H1 (cell line): ENCODE measurements at regions not wholly inside any gene's neighbourhood (a gene's known extent, or its start where the extent isn't known, plus 50 kb on each side); places are given as distances from the start of the nearest gene placed in this dataset.

Experiments
- CTCF ChIA-PET: fragments of 300-600 bp; sonication (Branson Sonifier 250); formaldehyde crosslinking; loops from one replicate; lab custom pipeline; 2021; ENCODE audit not compliant: partially characterized antibody; lab: Charles Lee
- POLR2A ChIA-PET: fragments of 300-600 bp; sonication (Branson Sonifier 250); formaldehyde crosslinking; loops from one replicate; lab custom pipeline; 2021; ENCODE audit warnings: inconsistent platforms; ENCODE audit not compliant: partially characterized antibody; lab: Charles Lee
- DNase-seq, 2 experiments: peaks; one replicate each; pipeline versions ENCODE4 v3.0.0 to v3.0.0-alpha.2; 2010 to 2022; ENCODE audit warnings: low spot score in 2 of 2, low read depth in 1 of 2, mixed read lengths in 1 of 2
- FAIRE-seq: peaks from 2 replicates; lab custom pipeline; 2011; peaks lifted over from hg19 to GRCh38; lab: Jason Lieb, UNC
- H2AFZ ChIP-seq: 2 replicates; pipeline ENCODE4 v1.8.1; 2012; ENCODE audit warnings: low read length, inconsistent platforms
- H2AK5ac ChIP-seq: 2 replicates; pipeline ENCODE4 v1.6.1; 2013; ENCODE audit warnings: low read depth, low read length
- H2BK120ac ChIP-seq: replicated peaks from 2 replicates; pipeline ENCODE3; 2013; ENCODE audit warnings: low read depth, low read length, inconsistent platforms
- H2BK12ac ChIP-seq: 2 replicates; pipeline ENCODE4 v1.6.1; 2013; ENCODE audit warnings: low read depth, low read length
- H2BK15ac ChIP-seq: 2 replicates; pipeline ENCODE4 v1.6.1; 2013; ENCODE audit warnings: low read length
- H2BK20ac ChIP-seq: 2 replicates; pipeline ENCODE4 v1.6.1; 2013; ENCODE audit warnings: low read length
- H2BK5ac ChIP-seq: 2 replicates; pipeline ENCODE4 v1.6.1; 2013; ENCODE audit warnings: low read depth, low read length
- H3K14ac ChIP-seq: 2 replicates; pipeline ENCODE4 v1.6.1; 2013; ENCODE audit warnings: inconsistent platforms; ENCODE audit not compliant: insufficient read length
- H3K18ac ChIP-seq: 2 replicates; pipeline ENCODE4 v1.6.1; 2013; ENCODE audit warnings: low read length; ENCODE audit errors: extremely low read depth
- H3K23ac ChIP-seq: 2 replicates; pipeline ENCODE4 v1.6.1; 2013; ENCODE audit warnings: inconsistent platforms; ENCODE audit not compliant: insufficient read length
- H3K23me2 ChIP-seq: 2 replicates; pipeline ENCODE4 v1.6.1; 2013; ENCODE audit warnings: low read depth, low read length
- H3K27ac ChIP-seq: 2 replicates; pipeline ENCODE4 v1.6.1; 2011; ENCODE audit warnings: low read depth, low read length, inconsistent platforms
- H3K27me3 ChIP-seq, 4 experiments: replicated peaks in 1 of 4; 1 replicate in 1 of 4; 2 replicates in 3 of 4; pipeline versions ENCODE4 v1.6.1 to v1.8.1; 2011 to 2013; ENCODE audit warnings: low read length in 3 of 4, mild to moderate bottlenecking in 3 of 4, inconsistent platforms in 2 of 4, mixed read lengths in 2 of 4, moderate library complexity in 1 of 4; ENCODE audit not compliant: control insufficient read depth in 3 of 4, insufficient read depth in 3 of 4; ENCODE audit errors: extremely low read depth in 1 of 4
- H3K36me3 ChIP-seq, 4 experiments: 2 replicates each; pipeline versions ENCODE4 v1.6.1 to v1.8.1; 2011 to 2013; ENCODE audit warnings: mild to moderate bottlenecking in 4 of 4, low read length in 3 of 4, moderate library complexity in 2 of 4, control low read depth in 1 of 4, inconsistent platforms in 1 of 4; ENCODE audit not compliant: insufficient read depth in 4 of 4, control insufficient read depth in 2 of 4
- H3K4ac ChIP-seq: replicated peaks from 2 replicates; pipeline ENCODE3; 2013; ENCODE audit warnings: low read length, low read depth, mixed read lengths, inconsistent platforms; ENCODE audit not compliant: insufficient read length
- H3K4me1 ChIP-seq, 4 experiments: replicated peaks in 1 of 4; 1 replicate in 1 of 4; 2 replicates in 3 of 4; pipeline versions ENCODE4 v1.6.1 to v1.8.1; 2011 to 2013; ENCODE audit warnings: low read length in 3 of 4, inconsistent platforms in 2 of 4, mixed read lengths in 1 of 4; ENCODE audit not compliant: insufficient read depth in 4 of 4, control insufficient read depth in 3 of 4
- H3K4me2 ChIP-seq, 2 experiments: 2 replicates each; pipeline versions ENCODE4 v1.6.1 to v1.8.1; 2011 to 2013; ENCODE audit warnings: low read depth in 2 of 2, low read length in 2 of 2, control low read depth in 1 of 2, inconsistent platforms in 1 of 2, mild to moderate bottlenecking in 1 of 2; ENCODE audit not compliant: insufficient read depth in 1 of 2
- H3K4me3 ChIP-seq, 4 experiments: fragments of 200-600, 300-600 bp in 1 of 4; sonication (generic), shearing (Covaris generic), sonication (Bioruptor Twin) in 1 of 4; 2 replicates each; pipeline versions ENCODE4 v1.5.1 to v1.8.1; 2011 to 2016; ENCODE audit warnings: low read length in 4 of 4, low read depth in 3 of 4, control low read depth in 2 of 4, inconsistent platforms in 2 of 4, mild to moderate bottlenecking in 2 of 4, mixed read lengths in 1 of 4, moderate library complexity in 1 of 4; ENCODE audit not compliant: insufficient read depth in 2 of 4; ENCODE audit errors: extremely low read depth in 1 of 4
- H3K56ac ChIP-seq: replicated peaks from 2 replicates; pipeline ENCODE3; 2013; ENCODE audit warnings: low read depth, mild to moderate bottlenecking, mixed read lengths, low read length, inconsistent platforms; ENCODE audit not compliant: insufficient read length
- H3K79me1 ChIP-seq: 2 replicates; pipeline ENCODE4 v1.6.1; 2013; ENCODE audit warnings: low read depth, low read length, control low read depth
- H3K79me2 ChIP-seq, 2 experiments: 2 replicates each; pipeline versions ENCODE4 v1.6.1 to v1.8.1; 2012 to 2013; ENCODE audit warnings: low read length in 2 of 2, mild to moderate bottlenecking in 2 of 2, inconsistent platforms in 1 of 2; ENCODE audit not compliant: insufficient read depth in 2 of 2, control insufficient read depth in 1 of 2
- H3K9ac ChIP-seq, 4 experiments: replicated peaks in 1 of 4; 1 replicate in 1 of 4; 2 replicates in 3 of 4; pipeline versions ENCODE4 v1.6.1 to v1.8.1; 2011 to 2013; ENCODE audit warnings: low read depth in 3 of 4, low read length in 3 of 4, control low read depth in 2 of 4, mild to moderate bottlenecking in 2 of 4, moderate library complexity in 2 of 4, inconsistent platforms in 1 of 4; ENCODE audit errors: extremely low read depth in 1 of 4
- H3K9me3 ChIP-seq, 2 experiments: 2 replicates each; pipeline versions ENCODE4 v1.6.1 to v1.8.1; 2012 to 2013; ENCODE audit warnings: mild to moderate bottlenecking in 2 of 2, moderate library complexity in 2 of 2, control low read depth in 1 of 2, inconsistent platforms in 1 of 2, low read depth in 1 of 2, low read length in 1 of 2, mixed read lengths in 1 of 2; ENCODE audit not compliant: insufficient read depth in 2 of 2
- H4K20me1 ChIP-seq, 2 experiments: replicated peaks in 1 of 2; 2 replicates each; pipeline versions ENCODE3 to v1.8.1; 2011 to 2013; ENCODE audit warnings: inconsistent platforms in 2 of 2, low read length in 2 of 2, mild to moderate bottlenecking in 1 of 2; ENCODE audit not compliant: insufficient read depth in 2 of 2, control insufficient read depth in 1 of 2
- H4K5ac ChIP-seq: 2 replicates; pipeline ENCODE4 v1.6.1; 2013; ENCODE audit warnings: low read length, low read depth, mixed read lengths, inconsistent platforms; ENCODE audit not compliant: insufficient read length
- H4K8ac ChIP-seq: 2 replicates; pipeline ENCODE4 v1.8.0; 2013; ENCODE audit warnings: mild to moderate bottlenecking, moderate library complexity, low read length, inconsistent platforms; ENCODE audit not compliant: insufficient read depth; ENCODE audit errors: extremely low read depth
- H4K91ac ChIP-seq: replicated peaks from 2 replicates; pipeline ENCODE3; 2013; ENCODE audit warnings: low read length, mixed read lengths, inconsistent platforms; ENCODE audit not compliant: insufficient read length
- HDAC2 ChIP-seq, 2 experiments: fragments of 300-600 bp in 1 of 2; sonication (generic) in 1 of 2; IDR thresholded peaks; 2 replicates each; pipeline ENCODE4 v1.6.1; 2011 to 2012; ENCODE audit warnings: low read depth in 2 of 2, low read length in 2 of 2, mild to moderate bottlenecking in 2 of 2, moderate library complexity in 2 of 2, borderline replicate concordance in 1 of 2, inconsistent platforms in 1 of 2
- JUN ChIP-seq: IDR thresholded peaks from 2 replicates; pipeline ENCODE4 v1.6.1; 2011; ENCODE audit warnings: low read depth, mild to moderate bottlenecking, improper control_type of control experiment, low read length
- MAFK ChIP-seq: IDR thresholded peaks from 2 replicates; pipeline ENCODE4 v1.6.1; 2012; ENCODE audit warnings: low read depth, mild to moderate bottlenecking, improper control_type of control experiment, low read length
- NANOG ChIP-seq: IDR thresholded peaks from 2 replicates; pipeline ENCODE4 v1.6.1; 2011; ENCODE audit warnings: low read length, low read depth, mild to moderate bottlenecking, inconsistent platforms; ENCODE audit not compliant: insufficient read depth, poor library complexity, severe bottlenecking
- SIN3A ChIP-seq, 2 experiments: IDR thresholded peaks in 1 of 2; conservative IDR thresholded peaks in 1 of 2; 2 replicates each; pipeline ENCODE4 v1.6.1; 2011 to 2012; ENCODE audit warnings: low read length in 2 of 2, improper control_type of control experiment in 1 of 2, low read depth in 1 of 2, mild to moderate bottlenecking in 1 of 2
- TAF1 ChIP-seq: IDR thresholded peaks from 2 replicates; pipeline ENCODE4 v1.6.1; 2011; ENCODE audit warnings: mild to moderate bottlenecking, low read depth, low read length
- WGBS, 2 experiments: shearing (Covaris generic) in 1 of 2; methylation state at CpG; one replicate each; pipeline versions ENCODE4 v1.1.6 to v1.1.7; 2013 to 2015; ENCODE audit warnings: low lambda C conversion rate in 2 of 2, mixed read lengths in 2 of 2, inconsistent platforms in 1 of 2, low coverage in 1 of 2, missing lambda C conversion rate in 1 of 2; ENCODE audit not compliant: insufficient replicate concordance in 2 of 2, insufficient coverage in 1 of 2, insufficient read length in 1 of 2; ENCODE audit errors: extremely low coverage in 1 of 2, missing lambda C conversion rate in 1 of 2; 5-methylcytosine and 5-hydroxymethylcytosine counted together

GRCh38 chr18:25408293-25408692 is 56.3 kb upstream of the ZNF521 start:
- H2AFZ ChIP-seq: no peak overlapping the region
- no peak overlapping the region for H2BK15ac ChIP-seq
- no peak overlapping the region for H3K56ac ChIP-seq
- H3K9me3 ChIP-seq: no peaks in the 10 kb centered on the region
- POLR2A ChIA-PET: no interaction called here
- H4K5ac ChIP-seq: no peak overlapping the region
- no peak overlapping the region for H2BK12ac ChIP-seq
- H2BK120ac ChIP-seq: no peak overlapping the region
- no peaks in the 10 kb centered on the region for H3K27me3 ChIP-seq
- TF ChIP-seq JUN (no peak), HDAC2 (IDR thresholded peaks at IDR 0.05; ENCODE audit: borderline replicate concordance in 1 of 2, low read depth in 2 of 2, low read length in 2 of 2) (no peak), SIN3A (conservative IDR thresholded peaks at IDR 0.05 in 1 of 2, IDR thresholded peaks at IDR 0.05 in 1 of 2; ENCODE audit: low read depth in 1 of 2, low read length in 2 of 2) (no peak), TAF1 (no peak), MAFK (peak; percentile 94), NANOG (no peak)
- no peak overlapping the region for H3K23ac ChIP-seq
- no peaks in the 10 kb centered on the region for H3K23me2 ChIP-seq
- no peak overlapping the region for H2BK20ac ChIP-seq
- no peak overlapping the region for H4K8ac ChIP-seq
- DNase-seq (no peak), FAIRE-seq (no peak)
- no peak overlapping the region for H4K91ac ChIP-seq
- CTCF ChIA-PET: no interaction called here
- no peaks in the 10 kb centered on the region for H3K36me3 ChIP-seq
- H3K4me1 ChIP-seq: no peaks in the 10 kb centered on the region
- no peaks in the 10 kb centered on the region for H3K79me1 ChIP-seq
- no peak overlapping the region for H3K4me2 ChIP-seq
- H2AK5ac ChIP-seq: no peak overlapping the region
- H4K20me1 ChIP-seq: no peaks in the 10 kb centered on the region
- H3K9ac ChIP-seq: no peak overlapping the region
- H3K4ac ChIP-seq: no peak overlapping the region
- H3K14ac ChIP-seq: no peak overlapping the region
- no peak overlapping the region for H3K18ac ChIP-seq
- no peak overlapping the region for H3K4me3 ChIP-seq
- 90% methylated on average over 4 of the region's 4 CpGs; no CpG with 5 or more reads in 1 of the 2 experiments for WGBS, 2 experiments
- H3K79me2 ChIP-seq: no peaks in the 10 kb centered on the region
- H2BK5ac ChIP-seq: no peak overlapping the region
- no peak overlapping the region for H3K27ac ChIP-seq
